RWPE1 (cell line): ENCODE measurements at regions not wholly inside any gene's neighbourhood (a gene's known extent, or its start where the extent isn't known, plus 50 kb on each side); places are given as distances from the start of the nearest gene placed in this dataset.

Experiments used
- CTCF ChIA-PET: fragments of 350-600 bp; sonication (Branson Sonifier 250); formaldehyde crosslinking; extraction: SDS; loops from one replicate; lab custom pipeline; 2021; lab: Yijun Ruan, JAX
- POLR2A ChIA-PET: fragments of 400-600 bp; formaldehyde crosslinking; extraction: SDS; loops from one replicate; lab custom pipeline; 2020; ENCODE audit warnings: antibody characterized with exemption; ENCODE audit not compliant: low non-redundant PET; lab: Yijun Ruan, JAX
- DNase-seq: peaks from one replicate; pipeline ENCODE4 v3.0.0; 2012; ENCODE audit warnings: low spot score
- H3K27ac ChIP-seq: fragments of 450-650 bp; 2 replicates; pipeline ENCODE4 v1.5.1; 2017
- TF ChIP-seq, protein P1 (sequence below): fragments of 450-650 bp; conservative IDR thresholded peaks from 2 replicates; pipeline ENCODE4 v1.5.1; 2017; ENCODE audit warnings: low read depth, mild to moderate bottlenecking

DNA sequence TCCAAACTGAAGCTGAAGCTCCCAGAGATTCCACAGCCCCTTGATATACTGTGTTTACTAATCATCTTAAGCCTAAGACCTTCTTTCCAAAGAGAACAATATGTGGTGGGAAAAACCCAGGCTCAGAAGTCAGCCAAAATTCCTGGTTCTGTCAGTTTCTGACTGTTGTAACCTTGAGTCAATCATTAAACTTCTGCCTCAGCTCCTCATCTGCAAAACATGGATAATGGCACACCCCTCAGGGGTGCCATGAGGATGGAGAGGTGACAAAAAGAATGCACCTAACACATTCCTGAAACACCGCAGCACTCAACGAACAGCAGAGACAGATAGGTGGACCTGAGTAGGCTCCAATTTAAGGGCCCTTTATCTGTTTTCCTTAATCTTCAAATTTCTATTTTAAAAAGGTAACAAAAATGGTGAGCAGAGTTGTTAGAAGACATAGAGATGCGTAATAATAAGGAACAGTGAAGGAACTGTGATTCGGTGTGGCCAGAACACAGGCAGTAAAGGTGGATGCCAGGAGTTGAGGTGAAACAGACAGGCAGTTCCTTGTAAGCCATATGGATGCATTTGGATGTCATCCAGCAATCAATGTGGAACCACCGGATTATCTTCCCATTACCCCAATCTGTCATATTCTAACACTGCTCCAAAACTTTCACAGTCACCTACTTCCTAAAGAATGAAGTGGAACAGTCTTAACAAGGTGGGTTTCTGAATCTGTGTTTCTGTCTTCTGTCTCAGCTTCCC, 56.6 kb upstream of the DOCK9 start:
- DNase-seq, result no peak
- H3K27ac ChIP-seq, result no peak overlapping the region
- TF ChIP-seq, protein P1, sequence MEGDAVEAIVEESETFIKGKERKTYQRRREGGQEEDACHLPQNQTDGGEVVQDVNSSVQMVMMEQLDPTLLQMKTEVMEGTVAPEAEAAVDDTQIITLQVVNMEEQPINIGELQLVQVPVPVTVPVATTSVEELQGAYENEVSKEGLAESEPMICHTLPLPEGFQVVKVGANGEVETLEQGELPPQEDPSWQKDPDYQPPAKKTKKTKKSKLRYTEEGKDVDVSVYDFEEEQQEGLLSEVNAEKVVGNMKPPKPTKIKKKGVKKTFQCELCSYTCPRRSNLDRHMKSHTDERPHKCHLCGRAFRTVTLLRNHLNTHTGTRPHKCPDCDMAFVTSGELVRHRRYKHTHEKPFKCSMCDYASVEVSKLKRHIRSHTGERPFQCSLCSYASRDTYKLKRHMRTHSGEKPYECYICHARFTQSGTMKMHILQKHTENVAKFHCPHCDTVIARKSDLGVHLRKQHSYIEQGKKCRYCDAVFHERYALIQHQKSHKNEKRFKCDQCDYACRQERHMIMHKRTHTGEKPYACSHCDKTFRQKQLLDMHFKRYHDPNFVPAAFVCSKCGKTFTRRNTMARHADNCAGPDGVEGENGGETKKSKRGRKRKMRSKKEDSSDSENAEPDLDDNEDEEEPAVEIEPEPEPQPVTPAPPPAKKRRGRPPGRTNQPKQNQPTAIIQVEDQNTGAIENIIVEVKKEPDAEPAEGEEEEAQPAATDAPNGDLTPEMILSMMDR, result no peak
- POLR2A ChIA-PET, result no interaction called here
- CTCF ChIA-PET, result interaction anchor here (0.6 to 1.3 kb wide), 4 partner anchors 60 to 168 kb away, joined by 3 read pairs; no protein-coding TSS in a partner anchor

DNA sequence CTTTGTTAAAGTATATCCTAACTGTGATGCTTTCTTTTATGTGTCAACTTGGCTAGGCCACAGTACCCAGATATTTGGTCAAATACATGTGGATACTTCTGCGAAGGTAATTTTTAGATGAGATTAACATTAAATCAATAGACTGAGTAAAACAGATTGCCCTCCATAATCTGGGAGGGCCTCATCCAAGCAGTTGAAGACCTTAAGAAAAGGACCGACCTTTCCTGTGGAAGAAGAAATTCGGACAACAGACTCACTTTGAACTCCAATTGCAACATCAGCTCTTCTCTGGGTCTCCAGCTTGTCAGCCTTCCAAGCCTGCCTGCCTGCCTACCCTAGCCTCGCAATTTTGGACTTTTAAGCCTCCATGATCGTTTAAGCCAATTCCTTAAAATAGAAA, 57.9 kb upstream of the DOCK9 start:
- CTCF ChIA-PET, result no interaction called here

DNA sequence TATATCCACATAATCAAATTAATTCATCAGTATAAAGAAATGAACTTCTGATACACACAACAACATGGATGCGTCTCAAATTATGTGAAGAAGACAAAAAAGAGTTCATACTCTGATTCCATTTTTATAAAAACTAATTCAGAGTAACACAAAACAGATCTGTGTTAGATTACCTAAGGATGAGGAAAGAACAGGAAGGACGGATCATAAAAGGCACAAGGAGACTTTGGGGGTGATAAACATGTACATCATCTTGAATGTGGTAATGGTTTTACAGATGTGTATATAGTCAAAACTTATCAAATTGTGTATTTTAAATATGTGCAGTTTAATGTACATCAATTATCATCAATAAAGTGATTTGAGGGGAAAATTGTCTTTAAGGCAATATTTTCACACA, 59.9 kb upstream of the DOCK9 start:
- no peak for DNase-seq
- ChIA-PET CTCF (interaction anchor here (0.6 kb wide), 1 partner anchor 87 kb away, joined by 3 read pairs; no protein-coding TSS in a partner anchor), POLR2A (no interaction called here)
- TF ChIP-seq, protein P1, result no peak
- H3K27ac ChIP-seq, result no peak overlapping the region

More for the DNA sequence above, 57.9 kb upstream of the DOCK9 start:
- TF ChIP-seq, protein P1, result no peak
- H3K27ac ChIP-seq, result no peak overlapping the region
- no peak for DNase-seq
- POLR2A ChIA-PET, result no interaction called here

DNA sequence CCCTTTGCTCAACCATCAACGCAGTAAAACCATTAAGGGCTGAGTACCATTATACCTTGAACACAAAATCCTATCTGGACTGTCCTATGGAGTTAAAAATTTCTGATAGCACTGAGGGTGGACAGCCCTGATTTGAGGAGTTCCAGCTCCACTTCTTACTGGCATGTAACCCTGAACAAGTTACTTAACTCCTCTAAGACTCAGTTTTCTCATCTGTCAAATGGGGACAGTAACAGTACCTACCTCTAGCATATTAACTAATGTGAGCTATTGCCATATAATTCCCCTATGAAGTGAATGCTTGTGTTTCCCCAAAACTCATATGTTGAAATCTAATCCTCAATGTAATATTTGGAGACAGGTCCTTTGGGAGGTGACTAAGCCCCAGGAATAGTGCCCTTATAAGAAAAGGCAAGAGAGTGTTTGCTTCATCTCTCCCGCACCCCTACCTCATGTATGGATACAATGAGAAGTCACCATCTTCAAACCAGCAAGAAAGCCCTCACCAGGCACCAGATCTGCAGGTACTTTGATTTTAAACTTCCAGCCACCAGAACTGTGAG, 61.9 kb upstream of the DOCK9 start:
- DNase-seq, result no peak
- TF ChIP-seq, protein P1, result no peak
- POLR2A ChIA-PET, result no interaction called here
- CTCF ChIA-PET, result interaction anchor here (0.6 kb wide), 1 partner anchor 505 kb away, joined by 4 read pairs; no protein-coding TSS in a partner anchor
- no peak overlapping the region for H3K27ac ChIP-seq

DNA sequence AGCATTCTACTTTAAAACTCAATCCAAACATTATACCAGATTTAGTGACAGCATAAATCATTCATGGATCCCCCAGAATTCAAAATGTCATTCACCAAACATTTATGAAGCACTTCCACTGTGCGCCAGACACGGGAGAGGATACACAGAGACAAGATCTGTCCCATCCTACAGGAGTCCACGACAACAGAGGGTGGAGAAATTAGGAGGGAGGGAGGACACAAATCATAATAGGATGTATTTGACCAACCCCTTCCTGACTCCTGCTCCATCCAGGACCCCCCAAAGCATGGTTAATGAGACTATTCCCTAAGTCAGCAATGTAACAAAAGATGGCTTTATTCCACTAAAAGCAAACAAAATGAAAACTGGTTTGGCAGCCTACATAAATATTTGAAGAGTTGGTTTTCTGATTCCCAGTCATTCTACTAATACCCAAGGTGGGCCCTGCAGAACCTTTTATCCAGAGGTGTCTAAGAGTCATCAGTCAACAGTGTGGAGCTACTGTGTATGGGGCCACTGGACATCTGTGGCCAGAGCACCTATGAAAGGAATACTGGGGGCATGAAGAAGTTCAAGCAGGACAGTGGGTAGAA, 62.8 kb upstream of the DOCK9 start:
- TF ChIP-seq, protein P1, result no peak
- CTCF ChIA-PET, result no interaction called here
- no peak for DNase-seq
- POLR2A ChIA-PET, result no interaction called here
- H3K27ac ChIP-seq, result no peak overlapping the region

DNA sequence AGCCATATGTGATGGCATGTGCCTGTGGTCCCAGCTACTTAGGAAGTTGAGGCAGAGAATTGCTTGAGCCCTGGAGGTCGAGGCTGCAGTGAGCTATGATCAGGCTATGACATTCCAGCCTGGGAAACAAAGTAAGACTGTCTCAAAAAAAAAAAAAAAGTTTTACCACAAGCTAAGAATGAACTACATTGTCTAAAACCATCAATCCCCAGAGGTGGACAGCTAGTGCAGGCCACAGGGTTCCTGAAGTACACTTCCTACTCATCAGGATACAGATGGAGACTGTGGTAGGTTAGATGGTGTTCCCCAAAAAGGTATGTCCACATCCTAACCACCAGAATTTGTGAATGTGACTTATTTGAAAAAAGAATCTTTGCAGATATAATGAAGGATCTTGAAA, 63.5 kb upstream of the DOCK9 start:
- POLR2A ChIA-PET, result no interaction called here
- CTCF ChIA-PET, result no interaction called here
- no peak for DNase-seq
- TF ChIP-seq, protein P1, result no peak
- H3K27ac ChIP-seq, result no peak overlapping the region
